GM04504 (cell line): ENCODE measurements at regions not wholly inside any gene's neighbourhood (a gene's known extent, or its start where the extent isn't known, plus 50 kb on each side); places are given as distances from the start of the nearest gene placed in this dataset.

ENCODE experiments used
- DNase-seq: peaks from one replicate; pipeline ENCODE4 v3.0.0-alpha.2; 2012; ENCODE audit warnings: low read depth

DNA sequence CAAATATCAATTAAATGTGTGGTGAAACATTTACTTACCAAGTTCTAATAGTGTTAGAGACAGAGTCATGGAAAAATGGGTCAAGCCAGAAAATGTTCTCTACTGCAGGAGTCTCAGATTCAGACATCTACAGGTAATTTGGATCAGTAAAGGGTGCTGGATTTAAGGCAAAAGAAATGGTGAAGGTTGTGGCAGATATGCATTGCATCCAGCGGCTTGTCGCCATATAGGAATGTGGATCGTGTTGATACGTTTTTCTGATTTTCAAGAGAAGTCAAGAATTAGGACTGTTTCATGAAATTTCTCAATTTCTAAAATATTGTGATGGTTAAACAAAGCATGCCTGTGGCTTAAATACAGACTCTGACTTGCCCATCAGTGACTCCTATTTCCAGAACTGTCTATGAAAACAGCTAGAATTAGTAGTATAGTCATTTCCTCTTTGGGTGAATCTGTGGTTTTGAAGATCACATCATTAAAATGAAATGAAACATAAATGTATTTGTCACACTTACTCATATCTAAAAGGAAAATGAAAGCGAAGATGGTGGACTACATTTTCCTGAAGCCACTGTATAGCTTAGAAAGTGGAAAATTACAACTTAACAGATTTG is 110.1 kb upstream of the VEGFC start:
- peak; percentile 76 for DNase-seq

DNA sequence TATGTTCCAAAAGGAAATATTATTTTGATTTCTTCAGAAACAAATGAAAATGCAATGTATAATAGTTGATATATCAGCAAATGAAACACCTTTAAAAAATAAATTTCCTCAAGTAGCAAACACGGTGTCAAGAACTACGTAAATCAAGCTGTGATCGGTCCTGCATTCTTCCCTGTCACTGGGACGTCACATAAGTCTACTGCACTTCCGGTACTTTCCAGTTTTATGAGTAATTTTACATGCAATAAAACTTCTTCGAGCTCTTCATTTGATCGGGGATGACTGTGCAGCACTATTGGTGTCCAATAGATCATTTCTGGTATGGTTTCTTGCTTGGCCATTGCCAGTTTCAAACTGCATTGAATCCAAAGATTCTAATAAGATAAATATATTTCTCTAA is 114.0 kb upstream of the VEGFC start:
- DNase-seq, result no peak

DNA sequence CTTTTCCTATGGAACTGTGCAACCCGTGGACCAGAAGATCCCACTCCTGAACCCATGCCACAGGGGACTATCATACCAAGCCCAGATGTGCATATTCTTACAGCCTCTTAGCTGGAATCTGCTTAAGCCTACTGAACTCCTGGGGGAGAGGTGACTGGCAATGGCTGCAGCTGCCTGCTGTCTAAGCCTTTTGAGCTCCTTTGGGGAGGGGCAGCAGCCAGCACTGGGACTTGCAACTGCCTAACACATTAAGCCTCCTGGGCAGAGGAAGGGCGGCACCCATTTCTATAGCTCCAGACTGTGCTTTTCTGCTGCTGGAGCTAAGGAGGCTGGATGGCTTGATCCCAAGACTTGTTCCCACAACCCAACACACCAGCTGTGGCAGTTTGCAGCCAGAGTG is 117.9 kb upstream of the VEGFC start:
- no peak for DNase-seq

DNA sequence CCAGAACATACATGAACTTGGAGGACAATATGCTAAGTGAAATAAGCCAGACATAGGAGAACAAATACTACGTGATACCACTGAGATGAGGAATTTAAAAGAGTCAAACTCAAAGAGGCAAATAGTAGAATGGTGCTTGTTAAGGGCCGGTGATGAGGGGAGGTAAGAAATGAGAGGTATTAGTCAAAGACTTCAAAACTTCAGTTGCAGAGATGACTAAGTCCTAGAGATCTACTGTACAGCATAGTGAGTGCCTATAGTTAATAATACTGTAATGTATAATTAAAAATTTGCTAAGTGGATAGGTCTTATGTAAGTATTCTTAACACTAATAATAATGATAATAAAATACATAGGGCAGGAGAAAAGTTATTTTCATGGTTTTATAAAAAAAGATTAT is 126.9 kb upstream of the VEGFC start:
- DNase-seq, result no peak

DNA sequence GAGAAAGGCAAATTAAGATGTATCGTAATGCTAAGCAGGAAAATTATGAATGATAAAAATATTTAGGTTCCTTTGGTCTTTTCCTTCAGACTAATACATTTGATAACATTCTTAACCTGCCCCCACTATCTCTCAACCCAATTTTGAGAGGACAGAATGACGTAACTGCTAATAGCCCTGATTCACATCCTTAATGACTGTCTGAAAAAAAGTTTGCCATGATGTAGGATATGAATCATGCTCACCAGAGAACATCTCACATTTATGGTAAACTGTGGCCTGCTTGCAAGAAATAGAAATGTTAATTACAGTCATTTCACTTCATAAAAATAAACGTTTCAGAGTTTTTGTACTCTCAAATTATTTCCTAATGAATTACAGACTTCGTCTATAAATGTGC is 128.0 kb upstream of the VEGFC start:
- DNase-seq, result no peak

DNA sequence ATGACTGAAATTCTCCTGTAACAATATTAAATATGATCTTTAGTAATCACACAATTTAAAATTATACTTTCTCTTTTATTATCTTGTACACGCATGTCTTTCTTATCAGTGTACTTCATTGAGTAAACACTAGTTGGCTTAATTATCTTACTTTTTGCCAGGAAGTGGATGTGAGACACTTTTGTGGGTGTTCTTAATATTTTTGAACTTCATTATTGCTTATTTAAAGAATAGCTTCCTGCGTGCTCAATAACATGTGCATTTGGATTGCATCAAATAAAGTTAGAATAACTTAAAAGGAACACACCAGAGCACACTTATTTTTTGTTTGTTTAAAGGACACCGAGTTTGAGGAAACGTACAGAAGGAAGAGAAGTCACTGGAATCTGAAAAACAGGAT is 128.5 kb upstream of the VEGFC start:
- no peak for DNase-seq

DNA sequence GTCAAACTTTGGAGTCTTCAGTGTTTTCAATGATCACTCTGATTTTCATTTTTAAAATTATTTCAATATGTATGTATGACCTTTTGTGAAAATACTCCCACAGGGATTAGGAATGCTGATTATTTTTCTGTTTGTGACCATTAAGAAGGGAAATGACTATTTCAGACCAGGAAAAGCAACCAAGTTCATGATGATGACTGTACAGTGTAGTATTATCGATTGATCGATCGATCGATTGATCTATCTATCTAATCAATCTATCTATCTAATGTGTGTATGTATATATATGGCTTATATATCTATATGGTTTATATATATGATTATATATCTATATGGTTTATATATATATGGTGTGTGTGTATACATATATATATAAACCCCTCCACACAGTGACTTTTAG is 131.5 kb upstream of the VEGFC start:
- no peak for DNase-seq

DNA sequence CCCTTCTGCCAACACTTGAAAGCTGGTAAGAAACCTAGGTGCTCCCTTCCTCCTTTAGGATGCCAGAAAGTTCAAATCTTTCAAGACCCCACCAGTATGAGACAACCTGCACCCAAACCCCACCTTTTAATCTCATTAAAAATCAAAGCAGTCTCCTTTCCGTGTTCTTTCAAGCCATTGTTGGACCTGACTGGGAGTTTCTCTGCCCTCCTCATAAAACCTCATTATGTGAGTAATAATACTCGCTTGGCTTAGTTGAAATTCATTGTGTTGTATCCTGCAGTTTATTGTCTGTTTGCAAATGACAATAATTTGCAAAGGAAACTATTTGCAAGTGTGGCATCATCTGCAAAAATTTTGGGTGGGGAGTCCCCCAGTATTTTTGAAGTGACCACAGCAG is 133.2 kb upstream of the VEGFC start:
- DNase-seq, result no peak

DNA sequence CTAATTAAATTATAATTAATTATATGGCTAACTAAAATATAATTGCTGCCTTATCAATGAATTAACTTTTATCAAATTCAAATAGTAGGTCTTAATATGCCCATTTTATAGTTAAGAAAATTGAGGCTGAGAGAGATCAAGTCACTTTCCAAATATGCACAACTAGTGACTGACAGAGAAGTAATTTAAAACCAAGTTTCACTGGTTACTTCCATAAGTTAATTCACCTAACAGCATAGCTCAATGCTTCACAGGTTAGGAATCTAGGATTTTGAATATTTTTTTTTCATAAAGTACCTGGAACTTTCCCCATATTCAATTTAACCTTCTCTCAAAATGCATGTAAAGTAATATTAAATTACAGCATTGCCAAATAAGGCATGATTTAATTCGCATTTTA is 134.4 kb upstream of the VEGFC start:
- no peak for DNase-seq

DNA sequence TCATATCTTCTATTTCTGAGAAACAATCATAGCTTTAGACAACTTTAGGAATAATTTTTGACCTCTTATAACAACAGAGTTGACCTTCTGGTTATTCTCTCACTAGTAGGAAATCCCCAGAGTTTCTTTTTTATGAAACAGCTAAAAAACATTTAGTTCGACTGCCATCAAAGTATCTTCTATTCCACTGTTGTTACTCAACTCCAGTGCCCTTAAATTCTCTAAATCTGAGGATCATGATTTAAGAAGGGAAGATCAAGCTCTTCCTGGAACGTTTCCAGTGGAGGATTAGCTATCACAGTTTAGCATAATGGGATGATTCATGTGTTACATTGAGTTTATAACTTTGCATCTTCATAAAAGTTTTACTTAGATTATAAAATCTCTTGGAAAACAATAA is 134.9 kb upstream of the VEGFC start:
- peak; percentile 70 for DNase-seq

DNA sequence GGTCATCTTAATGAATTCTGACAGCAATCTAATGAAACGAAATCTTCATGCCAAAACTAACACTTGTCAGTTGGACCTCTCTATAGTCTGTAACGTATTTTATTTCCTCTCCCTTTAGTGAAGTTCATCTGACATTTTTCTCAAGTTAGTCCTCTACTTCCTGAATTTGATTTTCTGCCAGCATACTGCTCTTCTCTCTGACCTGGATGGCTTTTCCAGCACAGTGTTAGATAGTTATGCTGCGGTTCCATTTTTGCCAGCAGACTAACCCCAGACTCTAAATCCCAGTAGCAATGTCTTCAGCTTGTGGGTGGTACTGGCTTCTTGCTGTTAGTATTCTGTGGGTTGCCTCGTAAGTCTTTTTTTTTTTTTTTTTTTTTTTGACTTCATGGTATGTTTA is 146.7 kb upstream of the VEGFC start:
- no peak for DNase-seq

DNA sequence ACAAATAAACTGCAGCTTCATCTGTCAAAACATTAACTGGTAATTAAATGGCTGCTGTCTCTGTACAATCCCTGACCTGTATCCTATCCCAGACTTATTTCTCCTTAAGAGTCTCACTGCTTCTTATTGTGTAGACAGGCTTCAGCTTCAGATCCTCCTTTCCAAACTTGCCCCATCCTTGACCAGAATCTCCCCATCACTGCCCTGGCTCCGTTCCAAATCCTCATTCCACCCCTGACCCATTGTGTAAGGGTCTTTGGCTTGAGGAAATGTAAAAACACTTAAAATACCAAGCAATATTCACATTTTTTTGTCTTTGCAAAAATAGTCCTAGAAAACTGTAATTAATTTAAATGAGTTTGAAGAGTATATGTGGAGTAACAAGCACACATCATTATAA is 152.6 kb upstream of the VEGFC start:
- no peak for DNase-seq

DNA sequence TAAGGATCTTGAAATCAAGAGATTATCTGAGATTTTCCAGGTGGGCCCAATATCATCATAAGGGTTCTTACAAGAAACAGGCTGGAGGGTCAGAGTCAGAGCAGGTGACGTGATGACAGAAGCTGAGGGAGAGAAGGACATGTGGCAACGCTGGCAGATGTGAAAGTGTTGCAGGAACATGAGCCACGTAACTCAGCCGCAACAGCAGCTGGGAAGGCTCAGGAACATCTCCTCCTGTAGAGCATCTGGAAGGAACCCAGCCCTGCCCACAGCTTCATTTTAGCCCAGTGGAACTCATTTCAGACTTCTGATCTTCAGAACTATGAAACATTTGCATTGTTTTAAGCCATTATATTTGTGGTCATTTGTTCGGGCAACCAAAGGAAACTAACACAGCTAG is 156.3 kb upstream of the VEGFC start:
- DNase-seq, result peak; percentile 52

DNA sequence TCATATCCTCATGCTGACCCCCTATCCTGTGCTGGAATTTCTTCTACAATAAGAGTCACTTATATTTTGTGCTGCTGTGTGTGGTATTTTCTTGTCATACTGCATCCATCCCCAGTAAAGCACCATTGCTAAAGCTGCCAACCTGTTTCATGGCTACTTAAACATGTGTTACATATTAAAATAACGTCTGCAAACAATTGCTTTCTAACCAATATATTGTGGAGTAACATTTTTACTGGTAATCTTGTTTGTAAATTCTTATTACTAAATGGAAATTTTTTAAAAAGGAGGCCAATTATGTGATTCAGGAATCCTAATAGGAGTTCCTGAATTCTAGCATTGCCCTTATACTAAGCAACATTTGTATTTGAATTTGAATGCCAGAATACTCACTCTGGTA is 160.3 kb upstream of the VEGFC start:
- no peak for DNase-seq

DNA sequence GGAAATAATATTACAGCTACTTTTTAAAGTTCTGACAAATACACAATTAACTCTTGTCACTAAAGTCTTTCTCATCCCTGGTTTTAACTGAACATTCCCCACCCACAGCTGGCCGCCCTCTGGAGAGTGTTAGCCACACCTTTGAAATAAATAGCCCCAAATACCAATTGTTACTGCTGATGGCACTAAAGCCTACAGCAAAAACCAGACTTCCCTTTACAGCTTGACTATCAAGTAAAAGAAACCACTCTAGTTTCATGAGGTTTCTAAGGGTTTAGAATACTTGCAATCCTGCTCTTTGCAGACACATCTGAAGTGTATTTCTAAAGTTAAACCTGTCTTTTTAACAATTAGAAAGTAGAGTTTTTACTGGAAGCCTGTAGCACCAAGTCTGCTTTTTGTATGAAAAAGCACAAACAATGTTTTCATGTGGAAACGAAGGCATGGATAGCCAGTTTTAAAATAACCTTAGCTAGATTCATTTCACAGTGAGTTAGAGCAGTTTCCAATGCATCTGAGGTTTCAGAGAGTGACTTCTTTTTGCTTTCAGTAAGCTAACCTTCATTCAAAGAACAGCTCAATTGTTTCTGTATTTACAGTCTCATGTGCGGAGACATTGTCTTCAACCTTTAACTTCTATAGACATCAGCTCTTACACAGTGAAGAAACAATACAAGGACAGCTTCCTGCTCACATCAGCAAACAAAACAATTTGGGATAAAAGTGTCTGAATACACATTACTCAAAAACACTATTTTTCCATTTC is 164.8 kb upstream of the VEGFC start:
- DNase-seq, result no peak

DNA sequence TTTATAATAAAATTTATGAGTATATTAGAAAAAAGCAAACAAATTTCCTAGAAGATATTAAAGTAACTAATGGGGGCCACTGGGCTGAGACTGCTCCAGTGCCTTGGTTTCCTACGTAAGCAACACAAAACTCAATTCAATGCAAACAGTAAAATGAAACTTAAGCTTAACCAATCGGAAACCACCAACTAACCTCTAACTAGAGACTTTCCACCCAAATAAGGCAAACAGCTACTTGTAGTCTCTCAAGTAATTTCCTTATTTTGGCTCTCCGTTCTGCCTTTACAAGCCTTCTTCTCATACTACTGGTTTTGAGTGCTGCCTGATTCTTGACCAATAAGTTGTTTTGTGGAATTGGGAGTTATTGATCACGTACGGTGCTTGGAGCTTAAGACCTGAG is 167.3 kb upstream of the VEGFC start:
- no peak for DNase-seq

DNA sequence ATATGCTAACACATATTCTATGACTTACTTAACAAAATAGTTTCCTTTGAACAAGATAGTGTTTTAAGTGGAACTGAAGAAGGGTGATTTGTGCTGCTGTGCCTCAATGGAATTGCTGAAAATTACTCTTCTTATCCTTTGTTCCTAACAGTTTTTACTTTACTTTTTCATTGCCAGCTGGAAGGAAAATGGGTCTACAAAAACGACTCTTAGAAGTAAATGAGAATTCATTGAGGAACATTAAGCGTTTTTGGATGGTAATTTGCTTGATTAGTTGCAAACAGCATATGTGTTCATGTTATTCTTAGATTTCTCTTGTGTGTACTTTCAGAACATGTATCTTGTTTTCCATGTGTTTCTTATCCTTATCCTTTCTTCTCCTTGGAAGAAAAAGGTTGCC is 170.4 kb upstream of the VEGFC start:
- no peak for DNase-seq

DNA sequence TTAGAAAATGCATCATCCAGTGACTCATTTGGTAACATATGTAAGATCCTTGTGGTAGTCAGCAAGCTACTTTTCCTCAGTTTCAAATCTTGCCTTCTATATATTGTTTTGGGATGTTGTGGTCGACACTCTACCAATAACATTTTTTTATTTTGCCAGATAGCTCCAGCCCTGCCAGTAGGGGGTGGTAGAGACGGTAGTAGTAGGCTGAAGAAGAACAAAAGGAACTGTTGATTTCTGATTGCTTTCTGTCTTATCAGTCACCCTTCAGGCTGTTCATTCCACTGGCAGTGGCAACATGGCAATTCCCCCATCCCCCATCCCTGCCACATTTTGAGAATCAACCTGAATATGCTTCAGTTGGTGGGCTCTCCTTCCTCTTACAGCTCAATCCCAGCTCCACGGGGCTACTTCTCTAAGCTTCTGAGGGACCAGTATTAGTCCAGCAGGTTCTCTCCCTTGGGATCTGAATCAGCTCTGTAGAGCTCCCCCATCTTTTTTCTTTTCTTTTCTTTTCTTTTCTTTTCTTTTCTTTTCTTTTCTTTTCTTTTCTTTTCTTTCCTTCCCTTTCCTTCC is 171.5 kb upstream of the VEGFC start:
- no peak for DNase-seq

DNA sequence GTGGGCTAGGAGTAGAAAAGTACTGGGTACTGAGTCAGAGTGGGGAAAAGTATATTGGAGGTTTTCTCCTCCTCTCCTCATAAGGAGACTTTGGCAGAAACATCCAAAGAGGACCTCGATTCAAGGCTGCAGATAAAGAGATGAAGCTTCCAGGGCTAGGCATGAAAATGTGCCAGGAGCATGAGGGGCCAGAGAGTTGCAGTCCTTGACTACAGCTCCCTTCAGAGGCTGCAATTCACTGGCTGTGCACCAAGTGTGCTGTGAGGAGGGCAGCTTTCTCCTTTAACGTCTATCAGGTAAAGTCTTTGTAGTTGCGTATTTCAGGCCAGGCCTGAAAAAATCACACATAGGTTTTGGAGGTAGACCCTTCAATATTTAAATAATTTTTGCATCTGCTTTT is 174.9 kb upstream of the VEGFC start:
- DNase-seq, result no peak

DNA sequence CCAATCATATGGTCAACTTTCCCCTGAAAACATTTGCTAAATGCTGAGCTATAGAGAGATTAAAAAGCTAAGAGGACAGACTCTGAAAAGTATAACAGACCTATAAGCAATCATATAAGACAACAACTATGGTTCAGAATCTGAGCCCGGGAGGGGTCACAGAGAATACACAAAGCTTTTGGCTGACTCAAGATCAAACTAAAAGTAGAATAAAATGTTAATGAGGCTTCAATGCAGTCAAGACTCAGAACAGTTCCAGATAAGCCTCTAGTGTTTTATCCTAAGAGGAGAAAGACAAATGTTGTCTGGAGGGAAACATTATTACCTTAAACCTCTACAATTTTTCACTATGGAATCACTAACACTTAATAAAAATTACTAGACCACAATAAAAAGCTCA is 175.4 kb upstream of the VEGFC start:
- DNase-seq, result no peak

DNA sequence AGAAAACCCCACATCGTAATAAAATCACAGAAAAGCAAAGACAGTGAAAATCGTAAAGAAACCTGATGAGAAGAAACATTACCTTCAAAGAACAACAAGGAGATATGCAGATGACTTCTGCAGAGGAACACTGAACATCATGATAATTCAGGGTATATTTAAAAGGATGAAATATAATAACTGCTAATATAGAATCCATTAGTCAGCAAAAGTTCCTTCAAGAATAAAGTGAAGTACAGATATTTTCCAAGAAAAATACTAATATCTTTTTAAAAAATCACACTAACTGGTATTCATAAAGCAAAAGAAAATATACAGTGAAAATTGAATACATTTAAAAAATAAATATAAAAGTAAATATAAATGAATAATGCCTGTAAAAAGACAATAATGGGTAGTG is 176.3 kb upstream of the VEGFC start:
- no peak for DNase-seq

DNA sequence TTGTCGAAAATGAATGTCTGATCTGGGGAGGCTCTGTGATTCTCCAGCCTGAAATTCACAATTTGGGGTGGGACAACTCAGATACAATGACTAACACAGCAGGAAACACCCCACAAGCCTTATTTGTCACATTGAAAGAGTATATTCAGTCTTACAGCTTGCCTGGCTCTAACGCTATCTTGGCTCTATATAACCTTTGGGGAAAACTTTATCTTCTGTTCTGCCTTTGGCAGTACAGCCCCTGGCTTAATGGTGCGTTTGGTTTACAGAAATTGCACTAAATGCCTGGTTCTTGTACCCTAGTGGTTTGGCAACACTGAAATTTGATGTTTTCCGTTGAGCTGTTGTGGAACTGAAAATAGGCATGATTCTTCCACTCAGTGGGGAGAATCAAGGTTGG is 178.1 kb upstream of the VEGFC start:
- DNase-seq, result no peak

DNA sequence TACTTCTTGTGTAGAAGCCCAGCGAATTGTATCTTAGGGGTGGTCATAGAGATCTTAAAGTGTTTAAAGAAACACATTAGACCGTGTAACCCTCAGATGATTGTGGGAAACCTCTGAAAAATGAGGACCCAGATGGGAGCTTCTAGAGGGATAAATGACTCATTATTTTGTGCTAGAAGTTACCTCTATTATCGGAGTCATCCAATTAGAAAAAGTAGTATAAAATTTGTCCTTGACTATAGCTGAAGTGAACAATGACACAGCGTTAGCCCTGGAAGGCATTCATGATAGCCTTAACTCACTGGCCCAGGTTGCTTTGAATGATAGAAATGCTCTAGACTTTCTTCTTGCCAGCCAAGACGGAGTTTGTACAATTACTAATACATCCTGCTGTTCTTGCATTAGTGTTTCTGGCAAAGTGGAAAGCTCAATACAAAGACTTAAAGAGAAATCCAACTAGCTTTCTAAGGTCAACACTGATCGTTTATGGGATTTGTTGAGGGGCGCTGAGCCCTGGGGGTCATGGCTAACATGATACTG is 178.9 kb upstream of the VEGFC start:
- no peak for DNase-seq

DNA sequence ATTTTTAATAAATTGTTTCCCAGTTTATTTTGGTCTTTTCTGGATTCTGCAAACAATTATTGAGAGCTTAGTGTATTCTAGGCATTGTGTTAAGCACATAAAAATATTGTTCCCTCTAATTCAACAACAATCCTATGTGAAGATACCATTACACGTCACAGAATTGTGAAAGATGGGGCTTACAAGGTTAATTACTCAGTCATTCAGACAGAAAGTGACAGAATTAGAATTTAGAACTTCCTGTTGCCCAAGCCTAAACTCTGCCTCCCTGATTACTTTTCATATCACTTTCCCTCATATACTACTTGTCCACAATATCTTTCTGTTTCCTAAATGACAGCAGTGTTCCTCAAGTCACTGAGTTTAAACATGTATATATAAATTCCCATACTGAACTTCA is 186.7 kb upstream of the VEGFC start:
- DNase-seq, result no peak
